ENCODE measurements at regions not wholly inside any gene's neighbourhood (a gene's known extent, or its start where the extent isn't known, plus 50 kb on each side); places are given as distances from the start of the nearest gene placed in this dataset.

DNA sequence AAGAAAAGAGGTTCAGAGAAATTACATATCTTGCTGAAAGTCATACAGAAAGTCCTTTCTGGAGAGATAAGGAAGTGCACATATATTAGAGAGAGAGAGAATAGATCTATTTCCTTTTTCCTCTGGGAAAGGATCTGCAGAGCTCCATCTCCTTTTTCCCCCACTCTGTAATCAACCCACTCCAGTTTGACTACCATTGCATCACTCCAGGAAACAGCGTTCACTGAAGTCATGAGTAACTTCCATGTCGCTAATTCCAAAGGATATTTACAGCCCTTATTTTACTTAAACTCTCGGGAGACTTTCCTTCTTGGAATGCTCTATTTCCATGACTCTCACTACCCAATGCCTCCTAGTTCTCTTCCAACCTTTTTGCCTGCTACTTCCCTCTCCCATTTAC lies 72.5 kb upstream of the PARP11 start:
- peak; percentile 67 for DNase-seq (ENCODE audit: low read depth, low spot score)
- no peaks in the 10 kb centered on the region for H3K9me3 ChIP-seq (ENCODE audit: low read depth, low read length)
- TF ChIP-seq POLR2AphosphoS5 (IDR thresholded peaks at IDR 0.05; ENCODE audit: borderline replicate concordance, low read depth, low read length) = no peak
- TF ChIP-seq EZH2 (IDR thresholded peaks at IDR 0.05) = no peak
- TF ChIP-seq FOXP2 (optimal IDR thresholded peaks at IDR 0.05; ENCODE audit: control extremely low read depth, extremely low read length, insufficient read depth) = no peak
- no peak overlapping the region for H3K9ac ChIP-seq (ENCODE audit: insufficient read length)
- peak overlapping the region; percentile 5; the same call in 1 of the 2 replicates for H3K4me3 ChIP-seq
- peak overlapping the region; percentile 57 for H3K27ac ChIP-seq
- H3K36me3 ChIP-seq (ENCODE audit: insufficient read depth, low read length) = no peaks in the 10 kb centered on the region

DNA sequence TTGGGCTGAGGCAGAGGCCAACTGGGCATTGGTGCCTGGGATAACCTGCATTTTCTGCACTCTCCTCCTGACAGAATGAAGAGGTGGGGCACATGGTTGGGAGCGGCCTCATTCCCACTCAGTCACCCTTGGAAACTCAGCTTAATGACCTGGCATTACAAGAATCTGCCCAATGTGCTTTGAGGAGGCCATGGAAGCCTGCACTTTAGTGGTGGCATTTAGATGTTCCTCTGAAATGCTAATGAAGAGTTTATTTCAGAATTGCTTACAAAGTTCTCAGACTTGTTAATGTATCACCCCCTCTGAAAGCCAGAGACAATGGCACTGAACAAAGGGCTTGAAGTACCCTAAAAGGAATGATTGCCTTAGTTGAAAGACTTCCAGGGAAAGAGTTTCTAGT lies 71.4 kb upstream of the PARP11 start:
- Histone ChIP-seq H3K9me3 (ENCODE audit: low read depth, low read length) (no peaks in the 10 kb centered on the region), H3K36me3 (ENCODE audit: insufficient read depth, low read length) (no peaks in the 10 kb centered on the region), H3K27ac (no peak overlapping the region), H3K9ac (ENCODE audit: insufficient read length) (no peak overlapping the region), H3K4me3 (no peak overlapping the region)
- TF ChIP-seq POLR2AphosphoS5 (IDR thresholded peaks at IDR 0.05; ENCODE audit: borderline replicate concordance, low read depth, low read length) = no peak
- no peak for TF ChIP-seq EZH2 (IDR thresholded peaks at IDR 0.05)
- TF ChIP-seq FOXP2 (optimal IDR thresholded peaks at IDR 0.05; ENCODE audit: control extremely low read depth, extremely low read length, insufficient read depth) = no peak
- no peak for DNase-seq (ENCODE audit: low read depth, low spot score)

DNA sequence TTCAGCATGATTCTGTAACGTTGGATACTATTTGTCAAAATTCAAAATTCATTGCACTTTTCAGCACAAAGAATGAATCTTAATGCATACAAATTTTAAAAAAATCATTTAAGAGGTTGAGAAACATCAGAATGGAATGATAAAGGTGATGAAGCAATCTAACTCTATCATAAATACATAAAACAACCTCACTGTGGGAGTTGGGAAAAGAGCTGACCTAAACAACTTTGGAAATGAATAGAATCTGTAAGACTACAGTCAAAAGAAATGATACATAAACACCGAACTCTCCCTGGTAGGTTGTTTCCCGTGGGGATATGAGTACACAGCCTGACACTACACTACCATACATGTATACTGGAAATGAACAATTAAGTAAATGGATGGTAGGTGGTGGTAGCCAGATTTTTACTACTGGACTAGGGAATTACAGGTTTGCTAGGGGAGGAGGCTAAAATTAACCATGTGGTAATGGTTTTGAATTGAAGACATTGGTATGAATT lies 64.9 kb upstream of the PARP11 start:
- TF ChIP-seq POLR2AphosphoS5 (IDR thresholded peaks at IDR 0.05; ENCODE audit: borderline replicate concordance, low read depth, low read length) (no peak), FOXP2 (optimal IDR thresholded peaks at IDR 0.05; ENCODE audit: control extremely low read depth, extremely low read length, insufficient read depth) (no peak), EZH2 (IDR thresholded peaks at IDR 0.05) (no peak)
- no peak overlapping the region for H3K9ac ChIP-seq (ENCODE audit: insufficient read length)
- peak; percentile 60 for DNase-seq (ENCODE audit: low read depth, low spot score)
- peak overlapping the region; percentile 75 for H3K27ac ChIP-seq
- no peaks in the 10 kb centered on the region for H3K9me3 ChIP-seq (ENCODE audit: low read depth, low read length)
- peak overlapping the region; percentile 34 for H3K4me3 ChIP-seq
- no peaks in the 10 kb centered on the region for H3K36me3 ChIP-seq (ENCODE audit: insufficient read depth, low read length)

DNA sequence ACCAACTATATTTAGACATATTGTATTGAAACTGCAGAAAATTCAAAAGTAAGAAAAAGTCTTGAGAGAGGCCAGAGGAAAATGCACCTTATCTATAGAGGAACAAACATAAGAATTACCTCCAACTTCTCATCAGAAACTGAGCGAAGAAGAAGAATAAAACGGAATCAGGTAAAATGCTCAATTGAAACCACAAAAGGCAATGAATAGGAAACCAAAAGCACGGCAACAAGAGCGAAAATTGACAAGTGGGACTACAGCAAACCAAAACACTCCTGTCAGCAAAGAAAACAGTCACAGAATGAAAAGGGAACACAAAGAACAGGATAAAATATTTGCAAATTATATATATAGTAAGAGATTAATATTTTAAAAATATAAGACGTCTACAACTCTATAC lies 61.9 kb upstream of the PARP11 start:
- Histone ChIP-seq H3K9ac (ENCODE audit: insufficient read length) (no peak overlapping the region), H3K4me3 (no peak overlapping the region), H3K27ac (no peak overlapping the region), H3K36me3 (ENCODE audit: insufficient read depth, low read length) (no peaks in the 10 kb centered on the region), H3K9me3 (ENCODE audit: low read depth, low read length) (no peaks in the 10 kb centered on the region)
- no peak for DNase-seq (ENCODE audit: low read depth, low spot score)
- TF ChIP-seq FOXP2 (optimal IDR thresholded peaks at IDR 0.05; ENCODE audit: control extremely low read depth, extremely low read length, insufficient read depth) (no peak), POLR2AphosphoS5 (IDR thresholded peaks at IDR 0.05; ENCODE audit: borderline replicate concordance, low read depth, low read length) (no peak), EZH2 (IDR thresholded peaks at IDR 0.05) (no peak)

DNA sequence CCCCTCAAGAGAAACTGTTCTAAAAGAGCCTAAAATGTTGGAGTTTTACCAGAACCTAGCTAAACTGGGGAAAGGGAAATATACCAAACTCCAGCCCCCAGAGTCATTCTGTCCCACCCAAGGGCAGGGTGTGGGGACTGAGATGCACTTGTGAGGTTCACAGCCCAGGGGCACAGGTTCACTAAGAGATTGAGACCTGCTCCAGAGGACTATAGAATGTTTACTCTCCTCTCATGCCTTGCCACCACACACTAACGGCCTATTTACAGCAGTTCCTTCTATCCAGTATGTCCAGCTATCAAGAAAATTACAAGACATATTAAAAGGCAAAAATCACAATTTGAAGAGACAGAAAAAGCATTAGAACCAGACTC lies 60.6 kb upstream of the PARP11 start:
- DNase-seq (ENCODE audit: low read depth, low spot score) = no peak
- no peak for TF ChIP-seq EZH2 (IDR thresholded peaks at IDR 0.05)
- TF ChIP-seq POLR2AphosphoS5 (IDR thresholded peaks at IDR 0.05; ENCODE audit: borderline replicate concordance, low read depth, low read length) = no peak
- no peak for TF ChIP-seq FOXP2 (optimal IDR thresholded peaks at IDR 0.05; ENCODE audit: control extremely low read depth, extremely low read length, insufficient read depth)
- no peak overlapping the region for H3K27ac ChIP-seq
- no peaks in the 10 kb centered on the region for H3K9me3 ChIP-seq (ENCODE audit: low read depth, low read length)
- no peaks in the 10 kb centered on the region for H3K36me3 ChIP-seq (ENCODE audit: insufficient read depth, low read length)
- no peak overlapping the region for H3K4me3 ChIP-seq
- no peak overlapping the region for H3K9ac ChIP-seq (ENCODE audit: insufficient read length)

GRCh38 chr12:3933074-3933818 lies 60.0 kb upstream of the PARP11 start:
- no peak for DNase-seq (ENCODE audit: low read depth, low spot score)
- no peaks in the 10 kb centered on the region for H3K36me3 ChIP-seq (ENCODE audit: insufficient read depth, low read length)
- H3K27ac ChIP-seq = no peak overlapping the region
- H3K9ac ChIP-seq (ENCODE audit: insufficient read length) = no peak overlapping the region
- no peak for TF ChIP-seq FOXP2 (optimal IDR thresholded peaks at IDR 0.05; ENCODE audit: control extremely low read depth, extremely low read length, insufficient read depth)
- no peak for TF ChIP-seq POLR2AphosphoS5 (IDR thresholded peaks at IDR 0.05; ENCODE audit: borderline replicate concordance, low read depth, low read length)
- no peak for TF ChIP-seq EZH2 (IDR thresholded peaks at IDR 0.05)
- no peaks in the 10 kb centered on the region for H3K9me3 ChIP-seq (ENCODE audit: low read depth, low read length)
- no peak overlapping the region for H3K4me3 ChIP-seq

- Histone ChIP-seq H3K36me3 (ENCODE audit: insufficient read depth, low read length) (no peaks in the 10 kb centered on the region), H3K9ac (ENCODE audit: insufficient read length) (no peak overlapping the region), H3K27ac (no peak overlapping the region), H3K4me3 (no peak overlapping the region), H3K9me3 (ENCODE audit: low read depth, low read length) (no peaks in the 10 kb centered on the region)
- no peak for TF ChIP-seq POLR2AphosphoS5 (IDR thresholded peaks at IDR 0.05; ENCODE audit: borderline replicate concordance, low read depth, low read length)
- no peak for TF ChIP-seq FOXP2 (optimal IDR thresholded peaks at IDR 0.05; ENCODE audit: control extremely low read depth, extremely low read length, insufficient read depth)
- no peak for TF ChIP-seq EZH2 (IDR thresholded peaks at IDR 0.05)
- no peak for DNase-seq (ENCODE audit: low read depth, low spot score)
Observed at GRCh38 chr12:3931776-3932175, 58.6 kb upstream of the PARP11 start.

DNA sequence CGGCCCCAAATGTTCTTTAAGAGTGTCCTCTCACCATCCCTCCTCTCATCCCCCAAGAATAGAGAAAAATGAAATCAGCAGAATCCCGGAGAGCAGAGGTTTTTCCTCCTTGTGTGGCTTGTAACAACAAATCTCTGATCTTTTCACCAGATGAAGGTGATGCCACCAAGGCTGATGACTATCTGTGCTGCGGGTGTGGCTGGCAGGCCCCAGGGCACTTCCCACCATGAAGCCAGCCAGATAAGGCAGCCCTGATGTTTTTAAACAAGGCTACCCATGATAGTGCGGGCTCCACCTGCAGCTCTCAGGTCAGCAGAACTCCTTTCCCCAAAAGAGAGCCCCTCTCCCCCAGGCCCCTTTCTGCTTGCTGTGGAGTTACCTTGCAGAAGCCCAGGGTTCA lies 58.0 kb upstream of the PARP11 start:
- no peak for TF ChIP-seq FOXP2 (optimal IDR thresholded peaks at IDR 0.05; ENCODE audit: control extremely low read depth, extremely low read length, insufficient read depth)
- TF ChIP-seq POLR2AphosphoS5 (IDR thresholded peaks at IDR 0.05; ENCODE audit: borderline replicate concordance, low read depth, low read length) = no peak
- TF ChIP-seq EZH2 (IDR thresholded peaks at IDR 0.05) = no peak

More for the DNA sequence above, 58.0 kb upstream of the PARP11 start:
- no peak for DNase-seq (ENCODE audit: low read depth, low spot score)
- Histone ChIP-seq H3K27ac (no peak overlapping the region), H3K9me3 (ENCODE audit: low read depth, low read length) (no peaks in the 10 kb centered on the region), H3K9ac (ENCODE audit: insufficient read length) (no peak overlapping the region), H3K4me3 (no peak overlapping the region), H3K36me3 (ENCODE audit: insufficient read depth, low read length) (no peaks in the 10 kb centered on the region)

Measured in SK-N-MC (cell line).